Progenitor cell of endocrine pancreas (in vitro differentiated cells): ENCODE measurements at regions not wholly inside any gene's neighbourhood (a gene's known extent, or its start where the extent isn't known, plus 50 kb on each side); places are given as distances from the start of the nearest gene placed in this dataset.
"Not testable (repeated sequence)": the region's sequence is repeated elsewhere in the genome, so short reads cannot be mapped to it uniquely, and the experiment has no call there.

Source experiments
- DNase-seq: peaks from one replicate; pipeline ENCODE4 v3.0.0; 2021; ENCODE audit warnings: low spot score; ENCODE audit not compliant: unreplicated experiment
- H3K27ac Mint-ChIP-seq: 2 replicates; pipeline ENCODE4 v1.8.0; 2021; ENCODE audit warnings: mild to moderate bottlenecking, moderate library complexity, mixed read lengths
- H3K27me3 Mint-ChIP-seq: 2 replicates; pipeline ENCODE4 v1.8.0; 2021; ENCODE audit warnings: mixed read lengths
- H3K36me3 Mint-ChIP-seq: 2 replicates; pipeline ENCODE4 v1.8.0; 2022; ENCODE audit warnings: mixed read lengths; ENCODE audit not compliant: insufficient read depth
- H3K4me1 Mint-ChIP-seq: 2 replicates; pipeline ENCODE4 v1.8.0; 2021; ENCODE audit warnings: low read depth, mixed read lengths
- H3K4me3 Mint-ChIP-seq: 2 replicates; pipeline ENCODE4 v1.8.0; 2021; ENCODE audit warnings: low read depth, mild to moderate bottlenecking, moderate library complexity, mixed read lengths
- H3K9me3 Mint-ChIP-seq: 2 replicates; pipeline ENCODE4 v1.8.0; 2021; ENCODE audit warnings: low read depth, mixed read lengths
- TF ChIP-seq, protein P1 (sequence below): fragments of 200-600 bp; sonication (generic); IDR thresholded peaks from one replicate; pipeline ENCODE4 v1.5.0; 2021; ENCODE audit warnings: antibody characterized with exemption, mild to moderate bottlenecking; ENCODE audit not compliant: unreplicated experiment

DNA sequence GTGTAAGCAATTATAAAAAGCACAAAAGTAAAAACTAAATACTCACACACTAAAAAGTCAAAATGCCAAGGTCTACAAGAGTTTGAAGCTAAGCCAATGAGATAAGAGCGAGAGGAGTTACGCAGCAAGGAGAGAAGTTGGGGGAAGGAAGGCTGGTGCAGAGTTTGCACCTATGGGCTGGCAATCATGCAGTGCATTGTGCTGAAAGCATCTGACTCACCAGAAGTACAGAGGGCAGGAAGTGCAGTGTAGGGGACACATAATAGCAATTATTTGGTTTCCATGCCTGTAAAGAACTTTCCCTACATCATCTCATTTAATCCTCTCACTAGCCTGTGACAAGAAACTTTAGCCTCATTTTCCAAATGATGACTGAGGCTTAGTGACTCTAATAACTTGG is 142.7 kb upstream of the KYNU start:
- H3K36me3 Mint-ChIP-seq: no peaks in the 10 kb centered on the region
- H3K9me3 Mint-ChIP-seq: peaks cover 5% of the 10 kb centered on the region
- H3K27me3 Mint-ChIP-seq: no peaks in the 10 kb centered on the region
- TF ChIP-seq, protein P1, sequence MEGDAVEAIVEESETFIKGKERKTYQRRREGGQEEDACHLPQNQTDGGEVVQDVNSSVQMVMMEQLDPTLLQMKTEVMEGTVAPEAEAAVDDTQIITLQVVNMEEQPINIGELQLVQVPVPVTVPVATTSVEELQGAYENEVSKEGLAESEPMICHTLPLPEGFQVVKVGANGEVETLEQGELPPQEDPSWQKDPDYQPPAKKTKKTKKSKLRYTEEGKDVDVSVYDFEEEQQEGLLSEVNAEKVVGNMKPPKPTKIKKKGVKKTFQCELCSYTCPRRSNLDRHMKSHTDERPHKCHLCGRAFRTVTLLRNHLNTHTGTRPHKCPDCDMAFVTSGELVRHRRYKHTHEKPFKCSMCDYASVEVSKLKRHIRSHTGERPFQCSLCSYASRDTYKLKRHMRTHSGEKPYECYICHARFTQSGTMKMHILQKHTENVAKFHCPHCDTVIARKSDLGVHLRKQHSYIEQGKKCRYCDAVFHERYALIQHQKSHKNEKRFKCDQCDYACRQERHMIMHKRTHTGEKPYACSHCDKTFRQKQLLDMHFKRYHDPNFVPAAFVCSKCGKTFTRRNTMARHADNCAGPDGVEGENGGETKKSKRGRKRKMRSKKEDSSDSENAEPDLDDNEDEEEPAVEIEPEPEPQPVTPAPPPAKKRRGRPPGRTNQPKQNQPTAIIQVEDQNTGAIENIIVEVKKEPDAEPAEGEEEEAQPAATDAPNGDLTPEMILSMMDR: no peak
- no peak overlapping the region for H3K27ac Mint-ChIP-seq
- H3K4me3 Mint-ChIP-seq: no peak overlapping the region
- no peaks in the 10 kb centered on the region for H3K4me1 Mint-ChIP-seq
- DNase-seq: no peak

DNA sequence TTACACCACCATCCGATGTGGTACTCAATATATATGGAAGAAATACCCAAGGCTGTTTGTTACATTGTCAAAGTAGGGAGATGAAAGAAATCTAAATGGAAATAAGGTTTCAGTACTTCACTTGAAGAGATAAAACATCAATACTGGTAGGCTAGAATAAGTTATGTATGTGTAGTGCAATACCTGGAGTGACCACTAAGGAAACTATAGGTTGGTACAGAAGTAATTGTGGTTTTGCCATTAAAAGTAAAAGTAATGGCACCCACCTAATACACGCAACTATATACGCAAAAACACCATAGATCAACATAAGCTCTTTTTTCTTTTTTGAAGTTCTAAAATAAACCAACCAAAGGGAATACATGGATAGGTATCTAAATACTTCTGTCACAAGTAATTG is 143.2 kb upstream of the KYNU start:
- TF ChIP-seq, protein P1: peak; percentile 19
- Mint-ChIP-seq H3K27me3 (no peaks in the 10 kb centered on the region), H3K27ac (no peak overlapping the region), H3K9me3 (peaks cover 7% of the 10 kb centered on the region), H3K36me3 (no peaks in the 10 kb centered on the region), H3K4me3 (no peak overlapping the region), H3K4me1 (no peaks in the 10 kb centered on the region)
- DNase-seq: no peak

- not testable (repeated sequence) for H3K4me1 Mint-ChIP-seq, H3K4me3 Mint-ChIP-seq, H3K36me3 Mint-ChIP-seq, DNase-seq, H3K27me3 Mint-ChIP-seq, H3K27ac Mint-ChIP-seq
- H3K9me3 Mint-ChIP-seq: peaks cover 19% of the 10 kb centered on the region
Observed at GRCh38 chr2:142729814-142730213, 147.7 kb upstream of the KYNU start.

GRCh38 chr2:142727821-142728478 is 149.5 kb upstream of the KYNU start:
- H3K36me3 Mint-ChIP-seq, H3K27ac Mint-ChIP-seq: not testable (repeated sequence)

GRCh38 chr2:142725386-142725785 is 152.1 kb upstream of the KYNU start:
- H3K27ac Mint-ChIP-seq: no peak overlapping the region
- no peaks in the 10 kb centered on the region for H3K36me3 Mint-ChIP-seq
- H3K4me1 Mint-ChIP-seq: peaks cover 2% of the 10 kb centered on the region
- TF ChIP-seq, protein P1: no peak
- peaks cover 16% of the 10 kb centered on the region for H3K9me3 Mint-ChIP-seq
- H3K27me3 Mint-ChIP-seq: no peaks in the 10 kb centered on the region
- no peak overlapping the region for H3K4me3 Mint-ChIP-seq
- DNase-seq: no peak

More at GRCh38 chr2:142727821-142728478, 149.5 kb upstream of the KYNU start:
- H3K27me3 Mint-ChIP-seq, DNase-seq, H3K4me1 Mint-ChIP-seq, H3K4me3 Mint-ChIP-seq: not testable (repeated sequence)
- H3K9me3 Mint-ChIP-seq: peaks cover 19% of the 10 kb centered on the region

- DNase-seq: no peak
- no peaks in the 10 kb centered on the region for H3K36me3 Mint-ChIP-seq
- H3K4me1 Mint-ChIP-seq: peaks cover 2% of the 10 kb centered on the region
- no peaks in the 10 kb centered on the region for H3K27me3 Mint-ChIP-seq
- H3K27ac Mint-ChIP-seq: no peak overlapping the region
- peaks cover 15% of the 10 kb centered on the region for H3K9me3 Mint-ChIP-seq
- no peak overlapping the region for H3K4me3 Mint-ChIP-seq
- TF ChIP-seq, protein P1: no peak
Observed at GRCh38 chr2:142724713-142725349, 152.6 kb upstream of the KYNU start.
